ENCODE measurements at regions not wholly inside any gene's neighbourhood (a gene's known extent, or its start where the extent isn't known, plus 50 kb on each side); places are given as distances from the start of the nearest gene placed in this dataset.

GRCh38 chr2:67707896-67708295 is 310.8 kb downstream of the ETAA1 start:
- ATAC-seq (no peak), DNase-seq (no peak)
- Mint-ChIP-seq H3K36me3 (ENCODE audit: low read depth) (no peaks in the 10 kb centered on the region), H3K9me3 (no peaks in the 10 kb centered on the region), H3K4me1 (ENCODE audit: low read depth) (no peaks in the 10 kb centered on the region), H3K27me3 (no peaks in the 10 kb centered on the region), H3K4me3 (no peak overlapping the region), H3K27ac (no peak overlapping the region)
- ChIA-PET CTCF (no interaction called here), POLR2A (no interaction called here)
- TF ChIP-seq, protein P1, sequence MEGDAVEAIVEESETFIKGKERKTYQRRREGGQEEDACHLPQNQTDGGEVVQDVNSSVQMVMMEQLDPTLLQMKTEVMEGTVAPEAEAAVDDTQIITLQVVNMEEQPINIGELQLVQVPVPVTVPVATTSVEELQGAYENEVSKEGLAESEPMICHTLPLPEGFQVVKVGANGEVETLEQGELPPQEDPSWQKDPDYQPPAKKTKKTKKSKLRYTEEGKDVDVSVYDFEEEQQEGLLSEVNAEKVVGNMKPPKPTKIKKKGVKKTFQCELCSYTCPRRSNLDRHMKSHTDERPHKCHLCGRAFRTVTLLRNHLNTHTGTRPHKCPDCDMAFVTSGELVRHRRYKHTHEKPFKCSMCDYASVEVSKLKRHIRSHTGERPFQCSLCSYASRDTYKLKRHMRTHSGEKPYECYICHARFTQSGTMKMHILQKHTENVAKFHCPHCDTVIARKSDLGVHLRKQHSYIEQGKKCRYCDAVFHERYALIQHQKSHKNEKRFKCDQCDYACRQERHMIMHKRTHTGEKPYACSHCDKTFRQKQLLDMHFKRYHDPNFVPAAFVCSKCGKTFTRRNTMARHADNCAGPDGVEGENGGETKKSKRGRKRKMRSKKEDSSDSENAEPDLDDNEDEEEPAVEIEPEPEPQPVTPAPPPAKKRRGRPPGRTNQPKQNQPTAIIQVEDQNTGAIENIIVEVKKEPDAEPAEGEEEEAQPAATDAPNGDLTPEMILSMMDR (IDR thresholded peaks at IDR 0.05), result no peak
- intact Hi-C loops (cut with micrococcal nuclease), result no loop called here

- Mint-ChIP-seq H3K4me3 (no peak overlapping the region), H3K9me3 (no peaks in the 10 kb centered on the region), H3K36me3 (ENCODE audit: low read depth) (no peaks in the 10 kb centered on the region), H3K27me3 (no peaks in the 10 kb centered on the region), H3K27ac (no peak overlapping the region), H3K4me1 (ENCODE audit: low read depth) (no peaks in the 10 kb centered on the region)
- intact Hi-C loops (cut with micrococcal nuclease), result no loop called here
- CTCF ChIA-PET, result no interaction called here
- no peak for ATAC-seq
- POLR2A ChIA-PET, result no interaction called here
- DNase-seq, result no peak
- TF ChIP-seq, protein P1 (IDR thresholded peaks at IDR 0.05), result no peak
Measured at GRCh38 chr2:67709835-67710234, 312.7 kb downstream of the ETAA1 start.

DNA sequence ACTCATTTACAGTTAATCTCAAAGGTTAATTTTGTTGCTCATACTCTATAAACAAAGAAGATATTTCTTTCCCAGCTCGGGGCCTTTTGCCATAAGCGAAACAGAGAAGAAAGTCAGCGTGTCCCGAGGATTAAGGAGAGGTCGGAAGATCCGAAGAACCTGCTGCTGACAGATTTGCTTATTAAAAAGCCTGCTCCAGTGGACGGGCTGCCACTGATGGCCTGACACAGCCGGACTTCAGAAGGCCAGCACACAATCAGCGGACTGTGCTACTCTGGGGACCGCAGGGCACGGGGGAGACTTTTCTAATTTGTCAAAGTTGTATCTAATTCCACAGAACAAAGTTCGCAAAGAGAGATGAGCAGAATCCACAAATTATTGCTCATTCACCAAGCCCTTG is 315.4 kb downstream of the ETAA1 start:
- Mint-ChIP-seq H3K27me3 (peaks cover 1% of the 10 kb centered on the region), H3K4me1 (ENCODE audit: low read depth) (no peaks in the 10 kb centered on the region), H3K27ac (no peak overlapping the region), H3K36me3 (ENCODE audit: low read depth) (no peaks in the 10 kb centered on the region), H3K9me3 (no peaks in the 10 kb centered on the region), H3K4me3 (no peak overlapping the region)
- ChIA-PET CTCF (no interaction called here), POLR2A (no interaction called here)
- DNase-seq (no peak), ATAC-seq (no peak)
- intact Hi-C loops (cut with micrococcal nuclease), result no loop called here
- TF ChIP-seq, protein P1 (IDR thresholded peaks at IDR 0.05), result no peak

DNA sequence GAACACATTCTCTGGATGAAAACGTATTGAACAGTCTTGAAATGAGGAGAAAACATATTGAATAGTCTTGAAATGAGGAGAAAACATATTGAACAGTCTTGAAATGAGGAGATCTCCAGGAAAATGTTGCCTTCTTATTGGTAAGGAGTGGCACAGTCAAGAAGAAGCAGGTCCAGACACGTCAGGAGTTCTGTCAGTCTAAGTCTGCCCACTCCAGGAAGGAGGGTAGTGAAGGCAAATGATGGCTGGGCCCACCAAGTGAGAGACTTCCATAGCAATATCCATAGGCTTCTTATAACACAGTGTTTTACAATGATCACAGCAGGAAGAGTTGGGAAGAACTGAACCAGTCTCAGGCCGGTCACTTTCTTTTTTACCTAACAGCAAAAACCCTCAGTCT is 316.2 kb downstream of the ETAA1 start:
- H3K4me1 Mint-ChIP-seq (ENCODE audit: low read depth), result no peaks in the 10 kb centered on the region
- no peaks in the 10 kb centered on the region for H3K36me3 Mint-ChIP-seq (ENCODE audit: low read depth)
- H3K4me3 Mint-ChIP-seq, result no peak overlapping the region
- DNase-seq (no peak), ATAC-seq (no peak)
- H3K27me3 Mint-ChIP-seq, result peaks cover 1% of the 10 kb centered on the region
- TF ChIP-seq, protein P1 (IDR thresholded peaks at IDR 0.05), result no peak
- POLR2A ChIA-PET, result no interaction called here
- intact Hi-C loops (cut with micrococcal nuclease), result no loop called here
- no peaks in the 10 kb centered on the region for H3K9me3 Mint-ChIP-seq
- no peak overlapping the region for H3K27ac Mint-ChIP-seq
- CTCF ChIA-PET, result no interaction called here

DNA sequence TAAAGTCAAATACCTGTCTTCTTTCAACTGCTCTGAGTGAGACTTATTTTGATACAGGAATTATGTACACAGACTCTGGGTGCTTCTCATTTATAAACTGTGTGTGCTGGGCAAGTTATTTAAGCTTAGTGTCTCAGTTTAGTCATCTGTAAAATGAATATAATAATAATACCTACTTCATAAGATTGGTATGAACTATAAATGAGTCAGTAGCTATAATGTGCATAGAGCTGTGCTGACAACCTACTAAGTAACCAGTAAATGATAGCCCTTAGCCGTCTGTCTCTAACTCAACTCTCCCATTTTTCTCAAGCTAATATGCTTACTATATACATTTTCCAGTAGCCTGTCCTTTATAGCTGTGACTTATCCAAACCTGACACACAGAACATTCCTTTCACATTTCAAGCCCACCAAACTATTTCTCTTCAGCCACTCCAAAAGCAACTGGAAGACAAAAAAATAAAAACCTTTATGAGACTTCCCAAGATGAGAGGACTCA is 319.8 kb downstream of the ETAA1 start:
- H3K4me1 Mint-ChIP-seq (ENCODE audit: low read depth), result no peaks in the 10 kb centered on the region
- no peak for ATAC-seq
- CTCF ChIA-PET, result no interaction called here
- peaks cover 4% of the 10 kb centered on the region for H3K9me3 Mint-ChIP-seq
- POLR2A ChIA-PET, result no interaction called here
- DNase-seq, result no peak
- TF ChIP-seq, protein P1 (IDR thresholded peaks at IDR 0.05), result no peak
- H3K4me3 Mint-ChIP-seq, result no peak overlapping the region
- no peaks in the 10 kb centered on the region for H3K36me3 Mint-ChIP-seq (ENCODE audit: low read depth)
- H3K27ac Mint-ChIP-seq, result no peak overlapping the region
- intact Hi-C loops (cut with micrococcal nuclease), result no loop called here
- peaks cover 1% of the 10 kb centered on the region for H3K27me3 Mint-ChIP-seq
